ENCODE measurements at regions not wholly inside any gene's neighbourhood (a gene's known extent, or its start where the extent isn't known, plus 50 kb on each side); places are given as distances from the start of the nearest gene placed in this dataset.

DNA sequence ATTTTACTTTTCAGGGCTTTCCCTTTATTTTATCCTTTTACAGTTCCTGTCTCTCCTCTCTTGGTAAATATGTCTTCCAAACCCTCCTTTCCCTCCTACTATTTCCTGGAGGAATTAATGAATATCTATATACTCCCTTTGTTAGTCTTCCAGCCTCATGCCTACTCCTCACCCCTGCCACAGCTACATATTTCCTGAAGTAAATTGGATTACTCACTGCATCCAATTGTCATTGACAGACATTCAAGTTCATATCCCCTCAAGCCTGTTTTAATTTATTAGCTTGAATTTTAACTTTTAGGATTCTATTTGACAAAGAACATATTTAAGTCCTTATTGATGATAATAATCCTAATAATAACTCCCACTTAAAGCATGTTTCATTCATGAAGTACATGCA lies 314.5 kb downstream of the TMEM161B start:
- TF ChIP-seq CTCF (IDR thresholded peaks at IDR 0.05; ENCODE audit: borderline replicate concordance): no peak
- Histone ChIP-seq H3K36me3 (no peaks in the 10 kb centered on the region), H3K9me3 (replicated peaks) (no peaks in the 10 kb centered on the region), H3K4me1 (no peaks in the 10 kb centered on the region), H3K27ac (replicated peaks) (no peak overlapping the region), H3K4me3 (no peak overlapping the region), H3K27me3 (ENCODE audit: low read depth) (no peaks in the 10 kb centered on the region)
- intact Hi-C loops (cut with micrococcal nuclease): no loop called here
- DNase-seq: no peak

DNA sequence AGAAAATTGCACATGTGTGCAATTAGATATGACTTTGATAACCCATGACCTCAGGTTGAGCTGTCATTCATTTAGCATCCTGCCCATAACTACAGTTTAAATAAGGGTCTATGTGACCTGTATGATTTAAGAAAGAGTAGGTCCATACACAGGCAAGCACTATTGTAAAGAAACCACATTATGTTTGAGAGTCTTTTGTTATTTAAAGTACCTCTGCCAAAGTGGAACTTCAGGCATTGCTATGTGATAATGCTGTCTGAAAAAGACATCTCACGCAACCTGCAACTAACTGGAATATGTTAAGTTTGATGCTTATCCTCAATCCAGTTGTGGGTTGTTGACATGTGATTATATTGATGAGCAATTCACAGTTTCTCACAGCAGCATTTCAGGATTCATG lies 317.0 kb downstream of the TMEM161B start:
- H3K9me3 ChIP-seq (replicated peaks): no peaks in the 10 kb centered on the region
- H3K4me3 ChIP-seq: no peak overlapping the region
- no peak for DNase-seq
- no peaks in the 10 kb centered on the region for H3K36me3 ChIP-seq
- no peak for TF ChIP-seq CTCF (IDR thresholded peaks at IDR 0.05; ENCODE audit: borderline replicate concordance)
- H3K4me1 ChIP-seq: no peaks in the 10 kb centered on the region
- no peaks in the 10 kb centered on the region for H3K27me3 ChIP-seq (ENCODE audit: low read depth)
- no peak overlapping the region for H3K27ac ChIP-seq (replicated peaks)
- intact Hi-C loops (cut with micrococcal nuclease): no loop called here

DNA sequence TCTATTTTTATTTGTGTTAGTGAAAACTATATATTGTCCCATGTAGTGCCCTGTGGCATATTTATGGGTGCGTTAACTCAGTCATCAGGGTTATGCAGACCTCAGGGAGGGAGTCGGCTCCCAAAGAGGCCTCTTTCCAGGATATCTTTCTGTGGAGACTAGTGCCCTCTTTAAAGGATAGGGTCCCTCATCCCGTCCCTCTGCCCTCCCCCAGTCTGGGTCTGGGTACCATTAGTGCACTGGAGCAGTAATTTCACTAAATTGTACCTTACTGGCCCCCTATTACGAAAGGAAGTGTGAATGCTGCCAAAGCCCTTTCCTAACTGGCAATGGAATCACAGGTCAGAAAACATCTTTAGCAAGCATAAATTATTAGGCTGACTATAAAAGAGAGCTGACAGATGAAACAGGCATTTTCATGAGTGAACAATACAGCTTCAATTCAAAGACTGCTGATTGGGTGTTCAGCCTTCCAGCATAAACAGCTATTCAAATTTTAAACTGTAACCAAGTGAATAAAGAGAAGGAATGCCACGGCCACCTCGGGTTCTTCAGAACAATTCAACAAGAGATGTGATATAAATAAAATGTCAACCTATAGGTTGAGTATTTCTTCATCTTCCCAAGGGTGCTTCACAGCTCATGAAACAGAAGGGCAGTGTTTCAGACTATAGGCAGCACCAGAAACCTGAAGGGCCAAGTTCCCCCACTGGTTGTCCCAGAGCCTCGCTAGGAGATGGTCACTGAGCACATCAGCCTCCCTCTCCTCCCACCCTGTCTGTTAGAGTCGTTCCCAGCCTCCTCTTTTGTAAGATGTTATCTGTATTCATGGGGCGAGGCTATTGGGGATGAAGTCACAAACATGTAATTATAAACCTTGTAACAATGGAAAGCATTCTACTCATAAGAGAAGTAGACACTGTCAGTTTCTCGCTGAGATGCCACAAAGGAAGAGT lies 318.7 kb downstream of the TMEM161B start:
- Histone ChIP-seq H3K4me3 (no peak overlapping the region), H3K27me3 (ENCODE audit: low read depth) (no peaks in the 10 kb centered on the region), H3K27ac (replicated peaks) (no peak overlapping the region), H3K36me3 (no peaks in the 10 kb centered on the region), H3K9me3 (replicated peaks) (no peaks in the 10 kb centered on the region), H3K4me1 (peaks cover 2% of the 10 kb centered on the region)
- intact Hi-C loops (cut with micrococcal nuclease): no loop called here
- TF ChIP-seq CTCF (IDR thresholded peaks at IDR 0.05; ENCODE audit: borderline replicate concordance): no peak
- no peak for DNase-seq

DNA sequence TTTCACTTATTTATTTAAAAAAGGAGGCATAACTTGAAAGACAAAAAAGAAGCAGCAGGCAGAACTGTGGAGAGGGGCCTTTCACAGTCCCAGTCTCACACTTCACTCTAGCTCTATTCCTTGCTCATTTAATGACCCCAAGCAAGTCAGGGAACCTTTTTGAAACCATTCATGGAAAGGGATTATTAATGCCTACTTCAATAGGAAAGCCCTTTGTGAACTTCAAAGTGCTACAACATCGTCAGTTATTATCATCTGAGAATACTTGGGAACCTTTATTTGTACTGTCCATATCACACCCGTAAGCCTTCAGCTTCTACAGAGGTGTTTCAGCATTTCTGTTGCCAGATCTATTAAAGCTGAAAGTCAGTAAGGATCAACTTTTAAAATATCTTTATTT lies 320.2 kb downstream of the TMEM161B start:
- no peak for TF ChIP-seq CTCF (IDR thresholded peaks at IDR 0.05; ENCODE audit: borderline replicate concordance)
- Histone ChIP-seq H3K27me3 (ENCODE audit: low read depth) (no peaks in the 10 kb centered on the region), H3K4me3 (no peak overlapping the region), H3K27ac (replicated peaks) (no peak overlapping the region), H3K4me1 (peaks cover 5% of the 10 kb centered on the region), H3K9me3 (replicated peaks) (no peaks in the 10 kb centered on the region), H3K36me3 (no peaks in the 10 kb centered on the region)
- intact Hi-C loops (cut with micrococcal nuclease): no loop called here
- DNase-seq: no peak

- intact Hi-C loops (cut with micrococcal nuclease): no loop called here
Measured at GRCh38 chr5:87946271-87946670, 322.4 kb downstream of the TMEM161B start.

More at GRCh38 chr5:87946271-87946670, 322.4 kb downstream of the TMEM161B start:
- Histone ChIP-seq H3K27me3 (ENCODE audit: low read depth) (no peaks in the 10 kb centered on the region), H3K4me1 (peaks cover 5% of the 10 kb centered on the region), H3K36me3 (no peaks in the 10 kb centered on the region), H3K4me3 (no peak overlapping the region), H3K9me3 (replicated peaks) (no peaks in the 10 kb centered on the region), H3K27ac (replicated peaks) (no peak overlapping the region)
- TF ChIP-seq CTCF (IDR thresholded peaks at IDR 0.05; ENCODE audit: borderline replicate concordance): no peak
- no peak for DNase-seq

Data from left ventricle myocardium inferior (tissue), 1 donor.